GM18520 (cell line): ENCODE measurements at regions not wholly inside any gene's neighbourhood (a gene's known extent, or its start where the extent isn't known, plus 50 kb on each side); places are given as distances from the start of the nearest gene placed in this dataset.

Experiments
- ATAC-seq: cut with Tn5 transposase; IDR thresholded peaks from one replicate; pipeline ENCODE4 v1.9.1; 2021; ENCODE audit not compliant: unreplicated experiment

DNA sequence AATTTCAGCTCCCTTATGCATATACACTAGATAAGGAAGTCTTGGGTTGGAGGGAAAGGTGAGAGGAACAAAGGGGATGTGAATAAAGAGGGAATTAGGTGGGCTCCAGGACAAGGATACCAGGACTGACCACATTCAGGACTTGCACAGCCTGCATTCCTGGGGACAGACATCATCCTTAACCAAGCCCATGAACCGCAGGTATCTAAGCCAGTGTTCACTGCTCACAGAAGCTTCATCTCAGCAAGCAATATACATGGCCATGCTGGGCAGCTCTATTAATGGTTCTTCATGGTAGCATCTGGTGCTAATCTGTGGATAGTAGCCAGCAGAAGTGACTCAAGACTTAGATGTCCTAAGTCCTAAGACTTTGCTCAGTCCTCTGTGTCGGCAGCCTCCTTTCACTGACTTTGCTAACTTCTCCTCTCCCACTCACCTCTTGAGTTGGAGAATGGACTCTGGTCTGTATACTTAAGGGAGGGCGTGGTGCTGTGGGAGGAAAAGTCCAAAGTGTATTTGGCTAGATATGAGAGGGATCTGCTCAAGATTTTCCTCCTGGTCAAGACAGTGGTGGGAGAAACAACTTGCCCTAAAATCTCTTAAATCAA is 136.1 kb downstream of the ASCL1 start:
- ATAC-seq: no peak

DNA sequence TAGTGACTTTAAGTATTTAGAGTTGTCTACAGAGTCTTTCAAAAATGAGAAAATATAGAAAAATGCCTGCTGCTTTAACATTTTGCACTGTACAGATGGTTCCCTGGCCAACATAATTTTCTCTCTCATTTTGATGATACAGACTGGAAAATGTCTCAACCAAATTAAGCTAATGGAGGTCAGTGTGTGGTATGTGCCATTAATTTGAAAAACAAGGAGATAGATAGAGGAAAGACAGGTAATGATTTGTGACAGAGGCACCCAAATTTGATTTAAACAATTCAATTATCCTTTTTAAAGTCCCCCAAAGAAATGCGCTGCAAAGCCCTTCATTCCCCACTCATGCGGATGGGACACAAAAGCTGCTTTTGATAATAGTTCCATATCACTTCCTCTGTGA is 140.0 kb downstream of the ASCL1 start:
- no peak for ATAC-seq

DNA sequence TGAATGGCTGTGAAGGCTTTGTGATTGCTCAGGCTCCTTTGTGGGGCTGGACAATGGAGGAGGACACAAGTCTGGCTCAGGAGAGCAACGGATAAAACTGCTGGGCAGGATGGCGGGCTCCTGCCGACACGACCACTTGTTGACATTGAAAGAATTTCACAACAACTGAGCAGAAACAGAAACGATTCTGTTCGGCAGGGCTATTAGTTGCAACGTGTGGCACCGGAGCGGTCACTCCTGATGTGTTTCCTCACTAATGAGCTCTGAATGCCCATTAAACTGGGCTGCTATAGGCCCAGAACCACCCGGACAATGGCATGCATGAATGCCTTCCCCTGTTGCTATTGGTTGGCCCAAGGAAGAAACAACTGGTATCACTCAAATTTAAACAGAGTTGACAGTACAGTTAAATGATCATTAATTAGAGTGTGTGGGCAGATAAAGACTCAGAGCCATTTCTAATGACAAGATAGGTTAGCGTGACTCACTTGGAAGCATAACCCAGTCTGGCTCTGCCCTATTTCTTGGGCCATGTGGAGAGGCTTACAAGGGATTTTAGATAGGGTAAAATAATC is 142.9 kb downstream of the ASCL1 start:
- no peak for ATAC-seq

DNA sequence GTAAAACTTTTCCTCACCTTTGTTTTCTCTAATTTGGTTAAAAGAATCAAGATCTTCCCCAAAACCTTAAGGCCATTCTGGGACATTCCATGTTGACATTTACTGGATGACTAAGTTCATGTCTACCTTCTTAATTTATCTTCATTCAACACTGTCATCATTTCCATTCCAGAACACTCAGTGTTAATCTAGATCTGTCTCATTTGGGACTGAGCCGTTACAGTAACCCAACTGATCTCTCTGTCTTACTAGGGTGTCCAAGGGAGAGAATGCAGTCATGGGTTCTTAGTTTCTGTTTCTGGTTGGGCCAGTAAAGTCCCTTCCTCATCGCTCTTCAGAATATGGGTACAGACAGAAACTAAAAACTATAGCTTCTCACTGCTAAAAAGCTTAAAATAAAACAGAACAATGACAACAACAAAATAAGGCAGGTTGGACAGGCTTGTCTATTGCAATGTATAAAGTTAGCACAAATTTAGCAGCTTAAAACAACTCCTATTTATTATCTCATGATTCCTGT is 144.8 kb downstream of the ASCL1 start:
- peak; percentile 85 for ATAC-seq

DNA sequence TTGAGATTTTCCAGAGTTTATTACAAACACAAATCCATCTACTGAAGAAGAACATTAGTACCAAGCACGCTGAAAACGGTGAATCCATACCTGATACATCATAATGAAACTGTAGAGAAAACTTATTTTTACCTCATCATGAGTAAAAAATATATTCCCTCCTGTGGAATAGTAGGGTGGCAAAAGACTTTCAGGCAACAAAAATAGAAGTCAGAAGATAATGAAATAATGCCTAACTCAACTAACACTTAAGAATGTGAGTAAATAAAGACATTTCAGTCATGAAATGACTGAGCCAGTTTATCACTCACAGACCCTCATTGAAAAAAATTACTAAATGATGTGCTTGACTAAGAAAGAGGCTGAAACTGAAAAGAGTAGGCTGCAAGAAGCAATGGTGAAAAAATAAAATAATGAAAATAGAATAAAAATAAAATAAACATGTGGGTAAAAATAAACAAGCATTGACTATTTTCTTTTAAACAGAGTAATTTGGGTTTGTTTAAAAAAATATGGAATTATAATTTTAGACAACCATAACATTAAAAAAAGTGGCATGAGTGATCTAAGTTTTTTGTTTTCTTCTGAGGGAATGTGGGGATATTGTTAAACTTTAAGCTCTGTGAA is 148.6 kb downstream of the ASCL1 start:
- ATAC-seq: peak; percentile 33

DNA sequence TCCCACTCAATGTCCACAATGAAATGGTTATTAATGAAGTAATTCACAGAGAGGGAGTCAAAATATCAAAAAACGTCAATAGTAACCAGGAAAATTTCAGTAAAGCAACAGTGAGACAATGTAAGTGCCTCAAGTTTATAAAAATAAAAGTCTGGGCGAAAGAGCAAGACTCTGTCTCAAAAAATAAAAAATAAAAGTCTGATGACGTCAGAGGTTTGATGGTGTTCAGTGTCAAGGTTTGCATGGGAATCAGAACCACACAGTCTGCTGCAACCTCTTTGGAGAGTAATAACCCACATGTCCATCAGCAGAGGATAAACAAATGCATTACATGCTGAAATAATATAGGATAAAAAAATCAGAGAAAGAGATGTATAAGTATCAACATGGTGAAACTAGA is 152.4 kb downstream of the ASCL1 start:
- no peak for ATAC-seq

DNA sequence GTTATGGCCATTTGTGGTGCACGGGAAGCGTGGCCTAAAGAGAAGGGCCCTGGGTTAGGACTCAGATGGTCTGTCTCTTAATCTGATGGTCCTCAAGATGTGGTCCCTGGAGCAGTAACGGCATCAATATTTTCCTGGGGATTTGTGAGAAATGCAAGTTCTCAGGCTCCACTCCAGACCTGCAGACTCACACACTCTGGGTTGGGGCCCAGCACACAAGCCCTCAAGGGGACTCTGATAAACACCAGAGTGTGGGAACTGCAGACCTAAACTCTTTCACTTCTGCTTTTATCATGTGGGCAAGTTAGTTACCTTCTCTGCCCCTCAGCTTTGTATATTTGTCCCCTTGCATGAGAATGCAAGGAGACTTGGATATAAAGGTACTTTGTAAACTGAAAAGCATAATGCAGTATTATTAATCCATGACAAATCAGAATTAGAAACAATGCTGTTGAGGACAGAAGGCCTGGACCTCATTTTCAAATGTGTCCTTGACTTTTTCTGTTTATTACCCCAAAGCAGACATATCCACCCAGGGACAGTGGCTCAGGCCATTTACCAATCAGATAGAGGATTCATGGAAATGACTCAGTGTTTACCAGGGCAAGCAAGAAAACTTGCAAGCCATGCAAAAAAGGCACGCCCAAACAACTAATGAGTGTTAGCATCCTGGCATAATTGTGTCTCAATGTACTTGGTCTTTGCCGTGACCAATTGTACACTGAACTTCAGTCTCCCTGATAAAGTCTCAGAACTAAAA is 157.0 kb downstream of the ASCL1 start:
- ATAC-seq: peak; percentile 82

DNA sequence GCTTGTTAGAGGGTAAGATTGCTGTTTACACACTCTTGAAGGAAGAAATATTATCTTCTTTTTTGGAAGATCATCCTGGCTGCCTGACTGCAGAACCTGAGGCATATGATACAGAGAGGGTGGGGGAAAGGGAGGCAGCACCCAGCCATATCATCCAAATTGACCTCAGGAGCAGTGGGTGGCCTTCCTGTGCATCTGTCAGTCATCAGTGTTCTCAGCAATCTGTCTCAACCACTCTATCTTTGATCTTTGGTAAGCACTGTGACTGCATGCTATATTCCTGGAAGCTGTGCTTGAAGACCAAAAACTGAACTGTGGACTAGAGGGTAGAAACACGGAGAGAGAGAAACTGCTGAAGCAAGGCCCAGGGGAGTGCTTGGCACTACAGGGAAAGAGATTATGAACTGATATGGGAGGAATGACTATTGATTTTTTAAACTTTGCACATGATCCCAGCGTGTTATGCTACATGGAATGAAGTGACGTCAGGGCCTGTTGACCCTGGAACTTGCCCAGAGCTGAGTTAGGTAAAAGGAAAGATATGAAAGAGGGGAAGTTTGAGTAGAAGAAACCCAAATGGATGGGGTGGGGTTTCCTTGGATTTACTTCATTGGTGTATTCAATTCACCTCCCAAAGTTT is 171.5 kb downstream of the ASCL1 start:
- ATAC-seq: no peak

DNA sequence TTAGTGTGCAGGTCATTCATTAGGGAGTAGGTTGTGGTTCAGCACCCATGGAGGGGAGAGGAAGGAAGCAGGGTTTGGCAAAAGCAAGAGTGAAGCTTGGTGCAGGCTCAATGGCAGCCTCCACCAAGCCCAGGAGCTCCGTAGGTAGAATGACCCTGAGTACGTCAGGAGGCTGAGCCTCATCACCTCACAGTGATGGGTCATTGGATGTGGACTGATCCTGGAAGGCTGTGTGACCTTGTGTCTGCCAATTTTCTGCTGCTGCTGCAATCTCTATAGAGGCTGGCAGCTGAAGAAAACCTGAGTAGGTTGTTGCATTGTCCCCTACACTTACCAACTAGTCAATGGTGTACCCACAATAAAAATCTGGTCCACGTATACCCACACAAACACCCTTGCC is 173.1 kb downstream of the ASCL1 start:
- no peak for ATAC-seq

DNA sequence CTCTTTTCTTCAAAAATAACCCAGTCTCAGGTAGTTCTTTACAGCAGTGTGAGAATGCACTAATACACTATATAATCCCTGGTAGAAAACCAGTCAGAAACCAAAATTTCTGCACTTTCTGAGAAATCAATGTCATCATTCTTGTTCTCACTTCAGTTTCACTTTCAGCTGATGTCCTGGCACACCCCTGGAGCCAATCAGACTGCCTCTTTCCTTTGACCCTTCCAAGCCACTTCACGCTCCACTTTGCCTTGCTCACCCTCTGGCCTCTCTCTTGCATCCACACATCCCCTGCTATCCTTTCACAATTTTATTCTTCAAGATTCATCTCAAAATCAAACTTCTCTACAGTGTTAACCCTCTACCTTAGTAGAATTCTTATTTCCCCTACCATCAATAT is 181.1 kb downstream of the ASCL1 start:
- ATAC-seq: no peak

DNA sequence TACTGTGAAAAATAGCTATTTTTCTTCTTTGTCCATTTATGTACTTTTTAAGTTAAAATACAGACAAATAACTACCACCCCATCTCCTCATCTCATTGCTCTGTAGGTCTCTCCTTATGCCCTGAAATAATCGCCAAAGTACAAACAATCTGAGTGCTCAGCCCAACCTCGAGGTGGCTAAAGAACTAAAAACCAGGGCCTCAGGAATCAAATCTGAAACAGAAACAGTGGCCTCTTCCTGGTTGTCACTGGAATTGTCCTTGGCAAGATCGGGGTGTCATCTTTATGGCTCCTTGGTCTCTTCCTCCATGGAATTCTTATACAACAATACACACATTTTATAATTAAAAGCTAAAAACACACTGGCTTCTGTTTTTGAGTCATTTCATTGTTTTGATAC is 182.4 kb downstream of the ASCL1 start:
- ATAC-seq: no peak

DNA sequence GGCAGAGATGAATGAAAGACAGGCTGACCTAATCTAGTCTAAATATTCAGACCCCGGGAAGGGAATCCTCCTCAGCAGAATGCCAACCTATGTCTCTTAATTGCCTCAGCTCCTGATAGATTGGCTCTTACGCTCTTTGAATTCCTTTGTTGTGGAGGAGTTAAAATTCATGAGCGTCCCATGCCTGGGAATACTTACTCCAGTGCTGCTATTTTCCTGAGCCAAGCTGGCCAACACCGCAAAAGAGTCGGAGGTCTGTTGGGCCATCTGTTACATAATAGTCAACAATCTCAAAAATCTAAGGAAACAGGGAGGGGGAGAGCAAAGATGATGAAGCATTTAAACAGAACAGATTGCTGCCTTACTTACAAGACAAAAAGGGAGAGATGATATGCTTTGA is 182.8 kb downstream of the ASCL1 start:
- ATAC-seq: no peak

DNA sequence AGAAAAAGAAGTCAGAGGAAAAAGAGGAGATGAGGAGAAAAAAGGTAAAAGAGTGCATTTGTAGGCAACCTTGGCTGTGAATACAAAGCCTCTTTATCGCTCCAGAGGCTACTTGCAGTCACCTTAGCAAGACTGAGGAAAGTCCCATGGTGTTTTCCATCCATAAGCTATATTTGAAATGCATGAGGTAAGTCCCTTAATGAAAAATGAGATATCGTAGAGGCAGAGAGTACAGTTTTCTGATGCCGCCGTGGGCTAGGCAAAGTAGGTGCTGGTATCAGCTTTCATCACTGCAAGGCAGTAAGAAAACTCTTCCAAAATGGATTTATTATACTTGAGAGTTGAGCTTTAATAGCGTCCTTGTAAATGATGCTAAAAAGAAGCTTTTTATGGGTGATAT is 186.8 kb downstream of the ASCL1 start:
- ATAC-seq: no peak

DNA sequence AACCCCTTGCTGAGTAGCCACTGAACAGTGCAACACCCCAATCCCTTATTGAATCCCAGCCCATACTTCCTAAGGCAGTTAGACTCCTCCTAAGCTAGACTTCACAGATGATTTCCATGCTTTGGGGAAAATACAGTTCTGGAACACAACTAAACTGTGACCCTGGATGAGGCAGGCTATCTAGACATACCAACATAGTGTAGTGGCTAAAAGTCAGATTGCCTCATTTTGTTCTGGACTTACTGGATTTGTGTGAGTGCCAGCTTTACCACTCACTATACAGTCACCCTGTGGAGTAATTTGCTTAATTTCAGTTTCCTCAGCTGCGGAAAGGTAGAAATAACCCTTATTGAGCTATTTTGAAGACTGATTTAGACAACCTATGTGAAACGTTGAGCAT is 203.1 kb downstream of the ASCL1 start:
- no peak for ATAC-seq

DNA sequence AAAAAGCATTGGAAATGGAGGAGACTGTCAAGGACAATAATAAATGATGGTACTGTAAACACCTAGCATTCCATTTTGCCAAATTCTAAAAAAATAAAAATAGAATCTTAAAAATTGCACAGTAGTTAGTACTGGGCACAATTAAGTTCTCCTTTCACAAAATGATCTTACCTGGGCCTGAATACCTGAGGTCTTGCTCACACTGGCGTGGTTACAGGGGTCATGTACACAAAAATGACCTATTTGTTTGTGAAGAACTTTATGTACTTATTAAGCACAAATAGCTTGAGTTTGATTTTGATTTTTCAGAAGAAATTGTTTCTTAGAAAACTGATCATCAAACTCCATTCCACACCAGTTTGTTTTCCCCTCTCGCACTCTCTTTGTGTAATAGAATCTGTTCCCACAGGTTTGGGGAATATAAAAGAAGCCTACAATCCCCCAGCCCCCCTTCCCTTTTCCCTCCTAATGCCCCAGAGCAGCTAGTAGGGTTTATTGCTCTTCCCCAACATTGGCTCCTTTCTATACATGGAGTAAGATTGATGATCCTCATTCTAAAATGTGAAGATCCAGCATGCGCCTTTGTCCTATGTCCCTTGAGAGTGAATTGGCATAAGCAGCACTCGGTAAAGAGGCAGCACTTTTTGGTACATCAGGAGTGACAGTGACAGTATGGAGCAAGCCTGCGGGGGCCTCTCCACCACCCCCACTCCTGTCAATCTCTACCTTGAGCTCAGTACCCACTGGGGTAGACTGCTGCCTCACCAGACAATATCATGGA is 204.3 kb downstream of the ASCL1 start:
- ATAC-seq: no peak

DNA sequence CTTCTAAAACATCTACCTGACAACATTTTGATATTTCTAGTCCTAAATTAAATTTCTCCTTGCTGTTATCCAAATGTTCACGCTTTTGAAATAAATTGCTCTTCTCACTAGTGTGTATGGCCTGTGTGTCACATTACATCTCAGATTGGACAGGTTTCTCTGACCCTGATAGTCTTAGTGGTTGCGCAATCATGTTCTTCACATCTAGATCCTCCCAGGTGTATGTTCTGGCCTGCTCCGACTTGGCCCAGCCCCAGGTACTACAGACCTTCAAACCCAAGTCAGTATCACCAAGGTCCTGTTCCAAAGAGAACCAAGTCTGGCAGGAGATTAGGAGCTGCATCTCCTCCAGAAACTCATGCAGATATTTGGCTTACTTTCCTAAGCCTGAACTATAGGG is 209.5 kb downstream of the ASCL1 start:
- ATAC-seq: no peak

DNA sequence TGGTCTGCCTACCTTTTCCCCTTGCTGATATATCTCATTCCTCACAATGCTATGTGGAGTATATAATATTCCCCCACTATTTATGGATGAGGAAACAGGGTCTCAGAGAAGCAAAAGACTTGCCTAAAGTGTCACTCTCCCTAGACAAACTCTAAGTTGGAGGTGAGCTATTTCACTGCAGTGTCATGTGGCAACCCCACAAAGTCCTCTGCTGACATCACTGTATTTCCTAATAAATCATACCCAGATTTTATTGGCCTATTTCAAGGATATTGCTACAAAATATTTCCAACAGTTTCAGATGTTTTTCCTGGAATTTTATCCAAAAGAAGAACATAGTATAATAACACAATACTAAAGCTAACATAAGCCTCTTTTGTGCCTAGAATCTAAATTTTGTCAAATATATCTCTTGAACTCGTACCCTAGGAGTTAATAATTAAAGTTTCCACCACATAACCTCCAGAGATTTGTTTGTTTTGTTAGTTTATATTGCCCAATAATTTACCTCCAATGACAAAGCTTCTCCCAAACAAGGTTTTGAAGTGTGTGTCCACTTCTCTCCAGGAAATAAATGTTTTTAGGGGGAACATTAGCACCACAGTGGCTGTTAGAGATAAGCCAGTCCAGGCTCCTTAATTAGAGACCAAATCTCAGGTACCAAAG is 215.1 kb downstream of the ASCL1 start:
- ATAC-seq: no peak

DNA sequence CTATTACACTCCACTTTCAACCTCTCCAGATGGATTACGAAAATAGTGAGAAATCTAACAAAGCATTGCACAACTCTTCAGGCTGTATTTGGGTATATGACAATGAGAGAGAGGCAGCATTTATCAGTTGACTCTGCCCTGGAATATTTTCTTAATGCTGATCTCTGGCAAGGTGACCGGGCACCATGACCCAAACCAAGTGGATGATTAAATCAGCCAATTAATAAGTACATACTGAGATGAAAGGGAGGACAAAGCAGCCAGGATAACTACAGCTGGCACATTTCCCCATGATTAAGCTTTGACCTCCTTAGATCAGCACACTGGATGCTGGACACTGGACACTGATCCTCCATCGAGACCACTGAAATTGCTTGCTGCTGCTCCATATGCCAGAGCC is 218.2 kb downstream of the ASCL1 start:
- ATAC-seq: no peak

DNA sequence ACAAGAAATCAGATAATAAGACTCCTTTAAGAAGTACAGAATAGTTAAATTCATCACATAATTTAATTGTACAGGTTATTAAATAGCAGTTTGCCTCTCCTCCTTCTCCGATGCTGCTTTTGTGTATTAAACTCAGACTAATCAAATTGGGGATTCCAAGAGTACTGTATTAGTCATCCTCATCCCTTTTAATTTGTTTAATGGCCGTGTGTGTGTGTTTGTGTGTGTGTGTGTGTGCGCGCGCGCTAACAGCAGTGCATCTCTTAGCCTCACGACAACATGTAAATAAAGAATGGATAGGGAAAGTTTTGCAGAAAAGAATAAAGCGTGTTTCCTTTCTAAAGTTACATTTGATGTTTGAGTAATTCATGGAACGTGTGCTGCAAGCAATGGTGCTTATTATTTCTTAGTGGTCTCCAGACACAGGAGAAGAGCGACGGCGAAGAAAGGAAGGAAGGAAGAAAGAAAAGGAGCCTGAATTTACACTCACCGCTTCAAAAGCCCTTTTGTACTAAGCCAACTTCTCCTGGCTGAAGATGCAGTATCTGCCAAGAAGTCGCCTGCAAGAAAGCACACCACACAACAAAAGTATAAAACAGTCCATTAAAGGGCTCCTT is 220.3 kb downstream of the ASCL1 start:
- ATAC-seq: no peak
